Lung (tissue), 11 donors: ENCODE measurements at regions not wholly inside any gene's neighbourhood (a gene's known extent, or its start where the extent isn't known, plus 50 kb on each side); places are given as distances from the start of the nearest gene placed in this dataset.

ENCODE experiments used
- ATAC-seq: fragments of 200-7000 bp; cut with Tn5 transposase; one replicate; pipeline ENCODE4 v1.9.1; 2020; ENCODE audit warnings: moderate number of reproducible peaks; ENCODE audit not compliant: insufficient read depth, low FRiP score
- DNase-seq, 3 donors: peaks; one replicate each; pipeline ENCODE4 v3.0.0-alpha.2; 2013 to 2017
- H3K27ac ChIP-seq, 2 donors: one replicate each; pipeline ENCODE4 v1.5.1; 2013; ENCODE audit warnings: mild to moderate bottlenecking in 2 of 2, moderate library complexity in 2 of 2, control low read depth in 1 of 2, inconsistent platforms in 1 of 2, low read depth in 1 of 2, low read length in 1 of 2
- H3K27me3 ChIP-seq, 3 donors: one replicate each; pipeline ENCODE4 v1.5.1; 2013; ENCODE audit warnings: low read length in 2 of 3; ENCODE audit not compliant: control insufficient read depth in 3 of 3, insufficient read depth in 3 of 3
- H3K36me3 ChIP-seq, 4 donors: one replicate each; pipeline ENCODE4 v1.5.1; 2013; ENCODE audit warnings: low read length in 4 of 4, mild to moderate bottlenecking in 1 of 4, moderate library complexity in 1 of 4; ENCODE audit not compliant: control insufficient read depth in 4 of 4, insufficient read depth in 4 of 4
- H3K4me1 ChIP-seq, 5 donors: one replicate each; pipeline ENCODE4 v1.5.1; 2013; ENCODE audit warnings: low read length in 5 of 5, mild to moderate bottlenecking in 2 of 5, moderate library complexity in 1 of 5; ENCODE audit not compliant: control insufficient read depth in 5 of 5, insufficient read depth in 5 of 5
- H3K4me3 ChIP-seq: one replicate; pipeline ENCODE4 v1.5.1; 2013; ENCODE audit warnings: mild to moderate bottlenecking, control low read depth, moderate library complexity
- H3K9ac ChIP-seq, 2 donors: one replicate each; pipeline ENCODE4 v1.5.1; 2013; ENCODE audit warnings: low read length in 2 of 2, control low read depth in 1 of 2; ENCODE audit not compliant: insufficient read depth in 1 of 2
- H3K9me3 ChIP-seq, 4 donors: one replicate each; pipeline ENCODE4 v1.5.1; 2013; ENCODE audit warnings: low read length in 3 of 4, mild to moderate bottlenecking in 1 of 4, moderate library complexity in 1 of 4; ENCODE audit not compliant: control insufficient read depth in 4 of 4, insufficient read depth in 3 of 4
- WGBS, 2 donors: extraction: QIAGEN DNeasy Blood & Tissue Kit; methylation state at CpG; one replicate each; pipeline ENCODE4 v1.1.7; 2013; 5-methylcytosine and 5-hydroxymethylcytosine counted together
- TF ChIP-seq, protein P1 (sequence below): IDR thresholded peaks from 2 replicates; pipeline ENCODE4 v1.5.1; 2012; ENCODE audit warnings: mild to moderate bottlenecking; ENCODE audit errors: control extremely low read depth, extremely low read depth
- donor health status: control.
- donor health status: control.
- donor health status: Bipolar disorder and iron deficiency.
- donor health status: healthy.
- donor health status: DM: yes; HTN: yes; CAD: no.

DNA sequence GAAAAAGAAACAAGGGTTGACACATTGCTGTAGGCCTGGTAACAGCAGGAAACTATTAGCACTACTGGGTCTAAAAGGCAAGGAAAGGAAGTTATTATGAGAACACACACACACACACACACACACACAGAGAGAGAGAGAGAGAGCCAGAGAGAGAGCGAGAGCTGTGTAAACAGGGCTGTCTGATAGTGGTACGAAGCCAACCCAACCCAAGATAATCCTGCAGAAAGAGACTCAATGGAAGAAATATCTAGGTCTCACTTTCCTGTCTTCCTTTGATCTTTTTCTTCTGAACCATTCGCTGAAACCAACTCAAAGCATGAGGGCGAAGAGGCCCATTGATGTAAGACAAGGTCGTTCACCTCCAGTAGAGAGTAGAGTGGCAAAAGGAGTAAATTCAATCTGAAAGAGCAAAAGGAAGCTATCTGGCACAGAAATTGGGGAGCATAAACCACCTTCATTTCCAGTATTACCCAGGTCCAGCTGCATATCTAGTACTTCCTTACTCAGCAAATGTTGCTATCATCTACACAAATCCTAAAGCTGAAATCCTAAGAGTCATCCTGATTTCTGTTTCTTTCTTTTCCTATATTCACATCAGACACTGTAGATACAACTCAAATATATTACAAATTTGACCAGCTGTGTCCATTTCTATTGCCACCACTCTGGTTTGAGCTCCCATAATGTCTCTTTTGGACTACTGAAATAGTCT, 110.2 kb downstream of the TMEM26 start:
- DNase-seq: peak; percentile 13 to 70 (median 52)

DNA sequence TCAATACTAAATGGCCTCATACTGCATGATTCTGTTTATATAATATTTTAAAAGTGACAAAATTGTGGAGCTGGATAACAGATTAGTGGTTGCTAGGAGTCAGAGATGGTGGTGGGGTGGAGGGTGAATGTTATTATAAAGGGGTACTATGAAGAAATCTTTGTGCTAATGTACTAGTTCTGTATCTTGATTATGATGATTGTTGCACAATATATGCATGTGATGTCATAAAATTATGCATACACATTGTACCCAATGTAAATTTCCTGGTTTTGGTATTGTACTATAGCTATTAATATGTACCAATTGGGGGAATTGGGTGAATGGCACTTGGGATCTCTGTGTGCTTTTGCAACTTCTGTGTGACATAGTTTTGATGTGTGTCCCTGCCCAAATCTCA, 112.2 kb downstream of the TMEM26 start:
- TF ChIP-seq, protein P1, sequence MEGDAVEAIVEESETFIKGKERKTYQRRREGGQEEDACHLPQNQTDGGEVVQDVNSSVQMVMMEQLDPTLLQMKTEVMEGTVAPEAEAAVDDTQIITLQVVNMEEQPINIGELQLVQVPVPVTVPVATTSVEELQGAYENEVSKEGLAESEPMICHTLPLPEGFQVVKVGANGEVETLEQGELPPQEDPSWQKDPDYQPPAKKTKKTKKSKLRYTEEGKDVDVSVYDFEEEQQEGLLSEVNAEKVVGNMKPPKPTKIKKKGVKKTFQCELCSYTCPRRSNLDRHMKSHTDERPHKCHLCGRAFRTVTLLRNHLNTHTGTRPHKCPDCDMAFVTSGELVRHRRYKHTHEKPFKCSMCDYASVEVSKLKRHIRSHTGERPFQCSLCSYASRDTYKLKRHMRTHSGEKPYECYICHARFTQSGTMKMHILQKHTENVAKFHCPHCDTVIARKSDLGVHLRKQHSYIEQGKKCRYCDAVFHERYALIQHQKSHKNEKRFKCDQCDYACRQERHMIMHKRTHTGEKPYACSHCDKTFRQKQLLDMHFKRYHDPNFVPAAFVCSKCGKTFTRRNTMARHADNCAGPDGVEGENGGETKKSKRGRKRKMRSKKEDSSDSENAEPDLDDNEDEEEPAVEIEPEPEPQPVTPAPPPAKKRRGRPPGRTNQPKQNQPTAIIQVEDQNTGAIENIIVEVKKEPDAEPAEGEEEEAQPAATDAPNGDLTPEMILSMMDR: no peak
- Histone ChIP-seq H3K36me3 (no peaks in the 10 kb centered on the region), H3K4me3 (no peak overlapping the region), H3K27ac (no peak overlapping the region), H3K4me1 (peaks cover 0 to 5% (median 0%) of the 10 kb centered on the region in 5 donors), H3K27me3 (no peaks in the 10 kb centered on the region), H3K9ac (no peak overlapping the region), H3K9me3 (no peaks in the 10 kb centered on the region)
- no peak for ATAC-seq
- no peak for DNase-seq

More for the DNA sequence above, 110.2 kb downstream of the TMEM26 start:
- Histone ChIP-seq H3K9ac (no peak overlapping the region), H3K4me1 (peaks cover 0 to 18% (median 0%) of the 10 kb centered on the region in 5 donors), H3K27me3 (no peaks in the 10 kb centered on the region), H3K36me3 (no peaks in the 10 kb centered on the region), H3K9me3 (no peaks in the 10 kb centered on the region), H3K27ac (no peak overlapping the region), H3K4me3 (no peak overlapping the region)
- TF ChIP-seq, protein P1: no peak
- no peak for ATAC-seq
- WGBS, 2 donors: 72 to 91% methylated on average over 4 to 5 of the region's 5 CpGs

DNA sequence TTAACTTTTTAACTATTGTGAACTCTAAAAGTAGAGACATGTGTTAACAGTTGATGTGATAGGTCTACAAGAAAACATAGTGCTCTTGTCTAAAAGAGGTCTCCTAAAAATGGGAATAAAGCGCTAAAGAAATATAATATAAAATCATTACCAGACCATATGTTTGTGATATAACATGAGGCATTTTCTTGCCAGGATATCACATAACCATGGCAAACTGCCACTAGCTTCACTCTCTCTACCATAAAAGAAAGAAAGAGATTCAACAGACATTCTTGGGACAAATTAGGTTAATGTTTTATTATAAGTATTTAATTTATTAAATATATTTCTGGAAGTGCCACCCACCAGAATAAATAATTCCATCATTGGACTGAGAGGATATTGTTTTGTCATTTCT, 115.0 kb downstream of the TMEM26 start:
- Histone ChIP-seq H3K9me3 (no peaks in the 10 kb centered on the region), H3K27me3 (no peaks in the 10 kb centered on the region), H3K9ac (no peak overlapping the region), H3K36me3 (no peaks in the 10 kb centered on the region), H3K27ac (no peak overlapping the region), H3K4me3 (no peak overlapping the region), H3K4me1 (peaks cover 0 to 5% (median 0%) of the 10 kb centered on the region in 5 donors)
- TF ChIP-seq, protein P1: no peak
- ATAC-seq (no peak), DNase-seq (peak in 2 of 3 donors; percentile 64 to 67)
- WGBS, 2 donors: 89 to 100% methylated on average over 1 of the region's 1 CpG

DNA sequence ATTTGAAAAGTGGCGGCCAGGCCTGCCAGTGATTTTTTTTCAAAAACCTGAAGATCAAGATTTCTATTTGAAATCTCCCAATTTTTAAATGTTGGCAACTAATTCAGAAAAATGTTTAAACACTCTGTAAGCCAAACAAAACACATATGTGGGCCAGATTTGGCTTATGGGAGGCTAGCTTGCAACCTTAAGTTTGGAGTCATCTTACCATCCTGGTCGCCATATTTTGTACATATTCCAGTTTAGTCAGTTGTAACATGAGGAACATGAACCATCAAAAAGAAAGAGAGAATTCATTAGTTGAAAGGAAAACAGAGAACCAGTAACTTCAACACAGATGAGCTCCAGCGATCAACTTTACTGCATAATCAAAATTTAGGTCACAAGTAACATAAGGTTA, 115.4 kb downstream of the TMEM26 start:
- Histone ChIP-seq H3K27ac (no peak overlapping the region), H3K9me3 (no peaks in the 10 kb centered on the region), H3K4me3 (no peak overlapping the region), H3K27me3 (no peaks in the 10 kb centered on the region), H3K9ac (no peak overlapping the region), H3K4me1 (peaks cover 0 to 5% (median 0%) of the 10 kb centered on the region in 5 donors), H3K36me3 (no peaks in the 10 kb centered on the region)
- DNase-seq: no peak
- ATAC-seq: no peak
- 95% methylated on average over 3 of the region's 3 CpGs for WGBS, 2 donors
- TF ChIP-seq, protein P1: no peak
